Stimulated activated CD4-positive, alpha-beta T cell treated with anti-CD3 and anti-CD28 coated beads, Interleukin-12 subunit alpha, Interleukin-12 subunit beta, amount 100 ng/mL, for 4 hours (primary cell): ENCODE measurements at regions not wholly inside any gene's neighbourhood (a gene's known extent, or its start where the extent isn't known, plus 50 kb on each side); places are given as distances from the start of the nearest gene placed in this dataset.

Experiments
- DNase-seq: peaks from one replicate; pipeline ENCODE4 v3.0.0-alpha.2; 2020

DNA sequence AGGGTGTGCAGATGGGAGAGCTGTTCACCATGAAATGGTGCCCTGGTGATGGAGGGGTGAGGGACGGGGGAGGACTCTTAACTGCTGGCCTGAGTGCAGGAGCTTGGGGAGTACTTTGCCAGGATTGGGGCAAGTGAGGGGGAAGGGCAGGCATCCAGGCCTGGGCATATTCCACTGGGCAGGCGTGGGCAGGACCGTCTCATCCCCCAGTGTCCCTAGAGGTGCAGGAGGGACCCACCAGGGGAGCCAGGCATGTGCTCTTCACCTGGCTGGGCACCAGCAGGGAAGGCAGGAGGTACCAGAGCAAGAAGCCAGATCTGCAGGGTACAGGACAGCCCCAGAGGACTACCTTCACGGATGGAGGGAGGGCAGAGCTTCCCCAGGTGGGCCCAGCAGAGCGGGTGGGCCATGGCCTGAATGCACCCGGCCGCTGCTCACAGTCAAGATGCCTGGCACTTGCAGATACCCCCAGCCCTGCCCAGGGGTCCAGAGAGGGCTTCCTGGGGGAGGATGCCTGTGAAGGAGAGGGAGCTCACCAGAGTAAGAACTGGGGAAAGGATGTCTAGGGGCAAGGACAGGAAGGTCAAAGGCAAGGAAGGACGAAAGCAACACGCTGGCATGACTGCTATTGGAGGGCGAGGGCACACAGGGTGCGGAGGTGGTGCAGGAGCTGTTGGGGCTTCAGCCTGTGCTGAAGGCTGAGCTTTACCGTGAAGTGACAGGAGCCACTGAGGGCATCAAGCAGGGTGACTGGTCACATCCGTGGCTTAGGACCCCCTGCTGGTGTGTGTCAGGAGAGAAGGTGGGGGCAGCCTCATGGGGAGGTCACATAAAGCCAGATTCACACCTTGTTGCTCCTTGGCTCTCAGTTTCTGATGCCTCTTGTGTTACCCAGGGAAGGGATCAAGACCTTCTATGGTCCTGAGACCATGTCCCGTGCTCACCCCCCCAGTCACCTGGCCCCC, 68.2 kb upstream of the NKX1-1 start:
- DNase-seq, result no peak

DNA sequence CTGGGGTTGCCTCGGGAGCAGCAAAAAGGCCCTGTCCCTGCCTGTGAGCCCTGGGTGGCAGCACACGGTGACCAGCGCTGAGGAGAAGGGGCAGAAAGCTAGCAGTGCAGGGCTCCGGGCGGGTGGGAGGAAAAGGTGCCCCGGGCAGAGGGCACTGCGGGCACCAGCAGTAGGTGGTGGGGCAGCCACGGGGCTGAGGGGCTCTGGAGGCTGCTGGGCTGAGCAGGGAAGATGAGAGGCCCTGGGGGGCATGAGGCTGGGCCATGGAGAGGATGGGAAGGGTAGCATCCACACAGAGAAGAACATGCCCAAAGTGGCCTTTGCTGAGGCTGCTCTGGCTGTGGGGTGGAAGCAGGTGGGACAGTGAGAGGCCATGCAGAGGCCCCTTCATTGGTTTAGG, 67.5 kb upstream of the NKX1-1 start:
- no peak for DNase-seq

DNA sequence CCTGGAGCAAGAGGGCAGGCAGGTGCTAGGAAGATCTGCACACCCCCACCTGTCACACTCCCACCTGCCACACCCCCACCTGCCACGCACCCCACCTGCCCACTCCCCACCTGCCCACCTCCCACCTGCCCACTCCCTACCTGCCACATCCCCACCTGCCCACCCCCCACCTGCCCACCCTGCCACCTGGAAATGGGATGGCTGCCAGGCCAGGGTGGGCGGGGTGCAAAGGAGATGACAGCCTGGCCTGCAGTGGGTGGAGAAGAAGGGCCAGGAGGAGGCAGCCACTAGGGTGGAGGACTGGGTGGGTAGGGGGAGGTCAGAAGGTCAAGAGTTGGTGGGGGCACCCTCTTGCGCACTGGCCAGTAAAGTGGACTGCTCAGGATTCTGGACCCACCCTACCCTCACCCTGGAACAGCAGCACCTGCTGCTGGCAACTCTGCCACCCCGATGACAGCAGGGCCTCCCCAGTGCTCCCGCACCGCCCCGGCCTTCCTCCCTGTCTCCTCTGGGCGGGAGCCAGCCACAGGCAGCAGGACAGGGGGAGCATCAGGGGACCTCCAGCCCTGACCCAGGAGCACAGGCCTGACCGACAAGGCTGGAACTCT, 66.8 kb upstream of the NKX1-1 start:
- DNase-seq, result no peak

DNA sequence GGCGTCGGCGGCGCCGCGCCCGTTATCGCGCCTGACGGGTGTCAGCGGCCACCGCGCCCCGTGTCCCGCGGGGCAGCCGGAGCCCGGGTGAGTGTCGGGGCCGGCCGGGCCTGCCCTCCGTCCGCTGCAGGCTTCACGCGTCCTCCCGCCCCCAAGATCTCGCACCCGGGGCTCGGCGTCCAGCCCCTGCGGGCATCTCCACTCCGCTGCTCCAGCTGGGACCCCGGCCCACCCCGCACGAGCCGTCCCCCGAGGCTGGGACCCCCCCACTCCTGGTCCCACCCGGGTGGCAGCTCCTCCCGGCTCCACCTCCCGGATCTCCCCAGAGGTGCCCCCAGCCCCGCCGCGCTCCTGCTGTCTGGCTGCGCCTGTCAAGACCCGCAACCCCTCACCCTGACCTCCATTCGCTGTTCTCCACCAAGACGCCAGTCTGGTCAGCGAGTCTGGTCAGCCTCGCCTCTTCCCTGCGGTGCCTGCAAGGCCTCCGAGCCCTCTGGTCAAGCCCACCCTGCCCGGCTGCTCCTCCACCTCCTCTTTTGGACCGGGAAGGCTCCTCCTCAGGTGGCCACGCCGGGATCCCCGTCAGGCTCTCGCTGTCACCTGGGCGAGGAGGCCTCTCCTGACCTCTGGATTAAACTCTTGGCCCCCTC, 66.0 kb upstream of the NKX1-1 start:
- DNase-seq, result no peak

DNA sequence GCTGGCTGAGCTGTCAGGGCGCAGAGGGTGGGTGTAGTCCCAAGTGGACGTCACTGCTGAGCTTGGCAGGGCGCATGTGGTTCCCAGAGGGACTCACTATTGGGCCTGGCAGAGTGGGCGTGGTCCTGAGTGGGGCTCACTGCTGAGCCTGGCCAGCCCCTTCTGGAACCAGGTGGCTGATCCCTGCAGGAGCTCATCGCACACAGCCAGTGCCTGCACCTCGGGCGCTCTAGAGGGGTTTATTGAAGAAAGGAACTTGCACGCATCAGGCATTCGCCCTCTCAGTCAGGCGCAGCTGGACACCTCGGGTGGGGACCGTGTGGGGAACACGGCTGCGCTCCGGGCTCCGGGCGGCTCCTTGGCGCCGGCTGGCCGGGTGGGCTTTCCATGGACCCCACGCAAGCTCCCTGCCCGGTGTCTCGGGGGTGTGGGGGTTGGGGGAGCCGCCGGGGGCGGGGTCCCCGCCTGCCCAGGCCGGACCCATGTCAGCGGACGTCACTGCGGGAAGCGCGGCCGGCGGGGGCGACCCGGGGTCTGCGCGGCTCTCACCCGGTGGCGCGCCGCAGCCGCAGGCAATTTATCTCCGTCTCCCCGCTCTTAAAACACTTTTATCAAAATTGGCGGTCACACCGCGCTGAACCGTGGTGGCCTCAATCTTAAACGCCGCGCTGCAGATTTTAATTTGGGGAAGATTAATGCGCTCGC, 65.4 kb upstream of the NKX1-1 start:
- DNase-seq, result no peak

DNA sequence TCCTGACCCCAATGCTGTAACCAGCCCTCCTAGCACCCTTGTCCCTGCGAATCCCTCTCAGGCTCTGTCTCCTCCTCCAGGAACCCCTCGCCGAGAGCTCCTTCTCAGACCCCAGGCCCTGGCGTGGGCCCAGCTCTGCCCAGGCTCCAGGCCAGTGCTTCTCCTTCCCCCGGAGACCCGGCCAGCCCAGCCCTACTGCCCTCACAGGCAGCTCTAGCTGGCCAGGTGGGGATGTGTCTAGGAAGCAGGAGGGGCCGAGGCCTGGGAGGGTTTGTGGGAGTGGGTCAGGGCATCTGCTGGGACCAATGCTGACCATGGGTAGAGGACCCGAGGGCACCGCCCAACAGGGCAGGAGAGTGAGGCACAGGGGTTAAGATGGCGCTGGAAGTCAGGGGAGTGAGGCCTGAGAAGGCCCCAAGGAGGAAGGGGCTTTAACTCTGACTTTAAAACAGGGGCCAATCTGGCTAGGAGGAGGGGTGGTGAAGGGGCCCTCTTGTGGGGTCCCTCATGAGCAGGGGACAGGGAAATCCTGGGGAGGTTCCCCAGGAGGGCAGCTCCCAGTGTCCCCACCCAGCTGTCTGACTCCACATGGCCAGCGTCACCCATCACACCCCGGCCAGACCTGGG, 64.7 kb upstream of the NKX1-1 start:
- no peak for DNase-seq

DNA sequence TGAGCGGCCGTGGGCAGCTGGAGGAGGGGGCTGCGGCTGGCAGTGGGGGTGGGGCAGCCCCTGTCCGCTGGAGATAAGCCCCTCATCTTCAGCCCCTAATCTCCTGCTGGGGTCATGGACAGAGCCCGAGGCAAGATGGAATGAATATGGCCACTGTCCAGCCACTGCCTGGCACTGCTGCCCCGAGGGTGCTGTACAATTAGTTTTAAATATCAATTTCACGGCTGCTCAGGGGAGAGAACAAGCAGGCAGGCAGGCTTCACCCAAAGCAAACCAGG, 64.1 kb upstream of the NKX1-1 start:
- no peak for DNase-seq

DNA sequence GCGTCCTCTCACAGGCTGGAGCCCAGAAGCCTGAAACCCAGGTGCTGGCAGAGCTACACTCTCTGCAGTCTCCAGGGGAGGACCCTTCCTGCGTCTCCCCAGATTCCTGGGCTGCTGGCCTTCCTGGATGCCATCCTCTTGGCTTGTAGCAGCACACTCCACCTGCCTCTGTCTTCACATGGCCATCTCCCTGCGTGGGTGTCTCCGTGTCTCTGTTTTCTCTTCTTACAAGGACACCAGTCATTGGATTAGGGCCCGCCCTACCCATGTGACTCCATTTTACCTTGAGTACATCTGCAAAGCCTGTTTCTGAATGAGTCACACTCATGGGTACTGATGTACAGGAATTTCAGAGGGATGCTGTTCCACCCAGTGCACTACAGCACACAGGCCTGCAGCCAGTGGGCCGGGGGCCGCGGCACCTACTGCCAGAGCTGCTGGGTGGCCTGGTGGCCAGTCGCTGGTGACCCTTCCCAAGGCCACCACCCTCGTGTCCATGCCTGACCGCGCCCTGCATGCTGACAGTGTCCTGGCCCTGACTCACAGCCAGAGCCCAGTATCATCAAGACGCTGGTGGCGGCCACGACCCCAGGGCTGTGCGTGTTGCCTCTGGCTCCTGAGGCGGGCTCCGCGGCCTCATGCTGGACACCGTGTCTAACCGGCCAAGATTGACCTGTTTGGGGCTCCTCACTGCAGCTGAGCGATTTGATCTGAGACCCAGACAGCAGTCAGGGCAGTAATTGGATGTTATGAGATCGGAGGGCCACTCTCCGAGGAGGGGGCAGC, 63.6 kb upstream of the NKX1-1 start:
- no peak for DNase-seq

DNA sequence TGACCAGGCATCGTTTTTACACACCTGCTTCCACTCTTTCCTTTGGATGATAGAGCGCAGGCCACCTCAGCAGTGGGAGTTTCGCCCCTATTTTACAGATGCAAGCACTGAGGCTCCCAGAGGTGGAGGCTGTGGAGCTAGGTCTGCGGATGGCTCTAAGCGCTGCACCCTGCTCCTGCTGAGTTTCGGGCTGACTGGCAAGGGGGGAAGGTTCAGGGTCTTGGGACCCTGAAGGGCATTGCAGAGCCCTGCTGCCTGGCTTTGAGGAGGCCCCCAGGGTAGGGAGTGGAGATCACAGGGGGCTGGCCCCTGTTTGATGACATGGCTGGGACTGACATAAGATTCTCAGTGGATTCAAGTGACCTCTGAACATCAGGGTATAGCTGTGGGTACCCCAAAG, 62.8 kb upstream of the NKX1-1 start:
- no peak for DNase-seq

DNA sequence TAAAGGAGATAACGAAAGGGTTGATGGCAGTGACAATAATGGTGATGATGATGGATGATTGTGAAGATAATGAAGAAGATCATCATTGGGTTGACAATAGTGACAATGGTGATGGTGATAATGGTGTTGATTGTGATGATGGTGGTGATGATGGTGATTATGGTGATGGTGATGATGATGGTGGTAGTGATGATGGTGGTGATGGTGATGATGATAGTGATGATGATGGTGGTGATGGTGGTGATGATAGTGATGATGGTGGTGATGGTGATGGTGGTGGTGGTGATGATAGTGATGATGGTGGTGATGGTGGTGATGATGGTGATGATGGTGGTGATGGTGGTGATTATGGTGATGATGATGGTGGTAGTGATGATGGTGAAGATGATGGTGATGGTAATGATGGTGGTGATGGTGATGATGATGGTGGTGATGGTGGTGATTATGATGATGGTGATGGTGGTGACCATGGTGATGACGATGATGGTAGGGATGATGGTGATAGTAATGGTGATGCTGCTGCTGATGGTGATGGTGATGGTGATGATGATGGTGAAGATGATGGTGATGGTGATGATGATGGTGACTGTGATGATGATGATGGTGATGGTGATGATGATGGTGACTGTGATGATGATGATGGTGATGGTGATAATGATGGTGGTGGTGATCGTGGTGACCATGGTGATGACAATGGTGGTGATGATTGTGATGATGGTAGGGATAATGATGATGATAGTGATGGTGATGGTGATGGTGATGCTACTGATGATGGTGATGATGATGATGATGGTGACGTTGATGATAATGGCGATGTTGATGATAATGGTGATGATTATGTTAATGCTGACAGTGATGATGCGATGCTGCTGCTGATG, 61.6 kb upstream of the NKX1-1 start:
- DNase-seq, result no peak

DNA sequence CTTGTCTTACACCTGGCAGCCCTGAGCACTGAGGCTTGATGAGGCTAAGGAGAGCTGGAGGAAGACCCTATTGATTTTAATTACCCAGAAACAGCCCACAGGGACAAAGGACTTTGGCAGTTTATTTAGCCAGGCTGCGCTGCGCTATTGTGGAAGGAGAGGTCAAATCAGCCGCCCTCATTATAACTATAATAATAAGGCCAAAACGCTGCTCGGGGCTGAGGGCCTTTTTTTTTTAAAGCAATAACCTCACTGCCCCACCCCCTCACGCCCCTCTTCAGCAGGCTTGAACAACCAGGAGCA, 60.6 kb upstream of the NKX1-1 start:
- DNase-seq, result no peak

DNA sequence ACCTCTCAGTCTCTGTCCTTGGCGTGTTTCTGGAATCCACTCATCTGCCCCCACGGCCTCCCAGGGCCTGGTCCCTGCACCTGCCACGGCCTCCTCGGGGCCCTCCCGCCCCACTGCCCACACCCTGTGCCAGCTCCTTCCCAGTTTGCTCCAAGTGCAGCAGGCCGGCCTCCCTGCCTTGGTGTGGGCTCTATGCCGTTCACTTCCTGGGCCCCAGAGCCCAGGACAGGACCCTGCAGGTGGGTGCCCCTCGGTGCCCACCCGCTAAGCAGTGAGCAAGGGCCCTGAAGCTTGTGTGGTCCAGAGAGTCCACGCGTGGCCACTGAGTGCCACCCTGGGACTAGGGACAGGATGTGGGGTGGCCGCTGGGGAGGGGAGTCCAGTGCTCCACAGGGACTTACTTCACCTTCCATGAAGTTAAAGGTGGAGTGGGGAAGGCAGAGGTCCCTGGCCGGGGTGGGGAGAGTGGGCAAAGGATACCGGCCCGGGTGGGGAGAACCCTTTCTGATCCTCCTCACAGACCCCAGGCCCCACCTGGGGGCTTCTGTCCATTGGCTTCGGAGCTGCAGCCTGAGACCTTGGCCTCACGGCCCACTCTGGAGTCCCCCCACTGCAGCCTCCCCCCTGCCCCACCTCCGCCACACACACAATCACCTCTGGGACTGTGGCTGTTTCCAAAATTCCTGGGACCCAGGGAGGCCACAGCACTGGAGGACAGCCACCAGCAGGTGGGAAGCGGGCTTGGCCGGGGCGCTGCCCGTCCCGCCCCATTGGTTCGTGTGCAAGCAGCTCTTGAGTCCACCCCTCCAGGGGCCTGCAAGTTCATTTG, 60.0 kb upstream of the NKX1-1 start:
- DNase-seq, result no peak

DNA sequence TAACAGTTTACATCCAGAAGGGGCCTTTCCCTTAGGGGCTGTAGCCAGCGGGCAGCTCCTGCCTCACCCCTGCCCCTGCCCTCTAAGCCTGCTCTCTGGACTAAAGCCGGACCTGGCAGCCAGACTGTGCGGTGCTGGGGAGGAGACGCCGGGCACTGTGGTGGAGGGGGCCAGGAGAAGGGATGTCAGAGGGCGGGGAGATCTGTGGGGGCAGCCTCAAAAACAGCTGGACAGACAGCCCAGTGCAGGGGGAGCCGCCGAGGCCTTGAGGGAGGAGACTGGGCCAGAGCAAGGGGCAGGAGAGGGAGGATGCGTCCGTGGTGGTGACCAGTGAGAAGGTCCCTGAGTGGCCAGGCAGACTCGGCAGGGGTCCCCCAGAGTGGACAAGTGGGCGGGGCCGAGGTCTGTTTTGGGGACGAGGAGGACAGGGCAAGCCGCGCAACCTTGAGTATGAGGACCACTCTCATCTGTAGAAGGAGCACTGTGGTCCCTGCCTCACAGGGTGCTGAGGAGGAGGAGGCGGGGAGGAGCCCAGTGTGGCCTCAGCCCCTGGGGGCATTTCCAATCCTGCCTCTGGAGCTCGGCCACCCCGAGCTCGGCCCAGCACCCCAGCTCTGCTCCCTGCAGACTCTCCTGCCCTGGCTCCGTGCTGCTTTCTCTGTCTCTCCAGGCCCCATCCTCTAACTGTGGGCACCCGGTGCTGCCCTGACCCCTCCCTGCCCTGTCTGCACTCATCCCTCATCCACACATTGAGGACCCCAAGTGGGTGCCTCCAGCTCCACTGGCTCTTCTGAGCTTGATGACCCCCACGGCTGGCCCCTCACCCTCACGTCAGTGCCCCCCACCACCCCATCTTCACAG, 59.2 kb upstream of the NKX1-1 start:
- DNase-seq, result no peak

DNA sequence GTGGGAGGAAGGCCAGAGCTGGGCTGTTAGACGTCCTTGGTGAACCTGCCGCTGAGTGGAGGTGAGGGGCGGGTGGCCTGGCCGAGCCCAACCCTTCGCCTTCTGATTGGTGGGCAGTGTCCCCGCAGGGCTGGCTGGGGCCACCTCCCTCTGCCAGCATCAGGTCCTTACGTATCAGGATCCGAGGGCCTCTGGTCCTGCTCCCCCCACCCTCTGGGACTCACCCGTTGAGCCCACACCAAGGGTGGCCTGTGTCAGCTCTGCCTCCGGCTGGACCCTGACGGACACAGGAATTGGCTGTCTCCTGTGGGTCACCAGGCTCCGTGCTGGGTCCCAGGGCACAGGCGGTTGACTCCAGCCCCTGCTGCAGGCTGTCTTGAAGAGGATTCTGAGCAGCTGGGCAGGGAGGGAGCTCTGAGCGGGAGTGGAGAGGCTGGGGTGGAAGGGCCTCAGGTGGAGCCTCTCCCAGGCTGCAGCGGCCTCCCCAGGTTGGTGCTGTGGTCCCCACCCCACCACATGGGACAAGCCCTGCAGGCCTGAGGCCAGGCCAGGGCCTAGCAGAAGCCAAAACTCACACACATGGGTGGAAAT, 58.4 kb upstream of the NKX1-1 start:
- DNase-seq, result no peak

DNA sequence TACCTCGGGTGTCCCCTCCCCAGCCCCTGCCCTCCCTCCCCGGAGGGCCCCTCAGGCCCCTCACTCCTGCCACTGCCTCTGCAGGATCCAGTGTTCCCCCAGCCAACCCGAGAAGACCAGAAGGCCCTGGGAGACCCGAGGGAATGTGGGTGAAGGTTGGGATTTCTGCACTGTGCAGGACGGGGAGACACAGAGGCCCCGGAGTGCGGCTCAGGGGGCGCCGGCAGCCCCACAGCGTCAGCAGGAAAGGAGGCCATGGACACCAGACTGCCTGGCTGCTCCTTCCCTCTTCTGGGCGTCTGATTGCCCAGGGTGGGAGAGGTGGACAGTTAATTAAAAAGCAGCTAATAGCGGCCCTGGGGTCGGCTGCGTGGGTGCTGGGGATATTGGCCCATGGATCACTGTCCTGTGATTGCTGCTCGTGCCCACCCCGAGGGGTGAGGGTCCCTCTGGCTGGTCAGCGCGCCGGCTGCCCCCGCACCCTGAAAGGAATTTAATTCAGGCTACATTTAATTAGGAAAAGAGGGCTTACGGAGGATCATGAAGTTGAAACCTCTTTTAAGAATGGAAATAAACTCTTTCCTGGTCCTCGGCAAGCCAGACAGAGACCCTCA, 57.8 kb upstream of the NKX1-1 start:
- no peak for DNase-seq

DNA sequence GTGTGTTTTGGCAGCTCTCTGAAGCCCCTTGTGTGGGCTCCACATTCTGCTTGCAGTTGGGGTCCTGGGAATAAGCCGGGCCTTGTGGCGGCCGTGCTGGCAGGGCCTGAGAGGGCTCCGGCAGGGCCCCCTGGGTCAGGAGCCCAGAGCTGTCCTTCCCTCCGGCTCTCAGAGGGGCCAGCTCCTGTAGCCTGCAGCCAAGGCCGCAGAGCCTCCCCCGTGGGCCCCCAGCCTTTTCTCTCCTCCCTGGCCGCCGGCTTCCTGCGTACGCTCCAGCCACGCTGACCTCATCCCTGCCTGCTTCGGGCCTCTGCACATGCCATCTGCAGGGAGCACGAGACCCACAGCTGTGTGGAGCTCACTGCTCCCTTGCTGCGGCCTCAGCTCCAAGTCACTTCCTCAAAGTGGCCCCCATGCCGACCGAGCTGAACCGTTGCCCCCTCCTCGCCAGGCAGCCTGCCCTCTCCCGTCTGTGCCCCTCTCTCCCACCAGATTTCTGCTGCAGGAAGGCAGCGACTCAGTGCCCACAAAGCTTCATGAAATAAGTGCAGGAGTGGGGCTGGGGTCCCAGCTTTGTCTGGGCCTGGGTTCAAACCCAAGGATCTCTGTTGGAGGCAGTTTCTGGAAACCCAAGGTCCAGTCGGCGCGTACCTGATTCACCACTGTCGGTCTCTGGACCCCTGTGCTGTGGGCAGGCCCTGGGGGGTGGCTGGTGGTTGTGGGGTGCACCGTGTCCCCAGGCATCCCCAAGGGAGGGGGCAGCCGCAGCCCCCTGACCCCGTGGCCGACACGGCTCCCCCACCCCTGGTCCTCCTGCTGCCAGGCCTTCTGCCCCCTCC, 57.1 kb upstream of the NKX1-1 start:
- DNase-seq, result no peak

DNA sequence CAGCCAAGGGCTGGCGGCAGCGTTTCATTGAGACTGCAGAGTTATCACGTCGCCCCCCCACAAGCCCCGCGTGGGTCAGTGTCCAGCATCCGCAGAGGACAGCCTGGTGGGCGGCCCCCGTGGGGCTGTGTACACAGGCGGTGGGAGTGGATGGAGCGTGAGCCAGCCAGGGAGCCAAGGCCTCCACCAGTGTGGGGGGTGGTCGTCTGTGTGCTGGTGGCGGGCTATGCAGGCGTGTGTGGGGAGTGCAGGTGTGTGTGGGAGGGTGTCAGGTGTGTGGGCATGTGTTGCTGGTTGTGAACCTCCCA, 56.5 kb upstream of the NKX1-1 start:
- no peak for DNase-seq
